IMR-90 (cell line): ENCODE measurements at regions not wholly inside any gene's neighbourhood (a gene's known extent, or its start where the extent isn't known, plus 50 kb on each side); places are given as distances from the start of the nearest gene placed in this dataset.
"Not testable (repeated sequence)": the region's sequence is repeated elsewhere in the genome, so short reads cannot be mapped to it uniquely, and the experiment has no call there.

ENCODE experiments used
- ATAC-seq: fragments of 200-7000 bp; cut with Tn5 transposase; 2 replicates; pipeline ENCODE4 v1.9.1; 2020; ENCODE audit warnings: low read depth, mild to moderate bottlenecking, moderate library complexity
- BruUV-seq: library from RNA; stranded (reverse); fragments of 400-500 nt; replicated peaks from 2 replicates; lab custom pipeline; 2021; lab: Mats Ljungman, UMichigan
- CTCF ChIA-PET: fragments of 300-600 bp; formaldehyde crosslinking; extraction: SDS; loops from one replicate; lab custom pipeline; 2021; ENCODE audit warnings: antibody characterized with exemption; lab: Yijun Ruan, JAX
- POLR2A ChIA-PET: fragments of 300-600 bp; sonication (Branson Sonifier 250); formaldehyde crosslinking; loops from one replicate; lab custom pipeline; 2022; ENCODE audit warnings: antibody characterized with exemption; ENCODE audit not compliant: unreplicated experiment; lab: Charles Lee
- DNase-seq: peaks from one replicate; pipeline ENCODE4 v3.0.0; 2013
- H2AFZ ChIP-seq: replicated peaks from 2 replicates; pipeline ENCODE3; 2013; ENCODE audit warnings: low read length, mild to moderate bottlenecking; ENCODE audit not compliant: poor library complexity
- H2AK5ac ChIP-seq: 2 replicates; pipeline ENCODE4 v1.6.1; 2013; ENCODE audit warnings: low read depth, low read length, inconsistent platforms
- H2AK9ac ChIP-seq: replicated peaks from 2 replicates; pipeline ENCODE3; 2013; ENCODE audit warnings: mild to moderate bottlenecking, low read depth, low read length, moderate library complexity; ENCODE audit not compliant: poor library complexity
- H2BK120ac ChIP-seq: 2 replicates; pipeline ENCODE4 v1.6.1; 2013; ENCODE audit warnings: low read depth, low read length, inconsistent platforms
- H2BK15ac ChIP-seq: 3 replicates; pipeline ENCODE4 v1.6.1; 2013; ENCODE audit warnings: low read depth, low read length, inconsistent platforms
- H2BK20ac ChIP-seq: 2 replicates; pipeline ENCODE4 v1.6.1; 2013; ENCODE audit warnings: low read depth, mild to moderate bottlenecking, inconsistent platforms, low read length, moderate library complexity
- H2BK5ac ChIP-seq: 2 replicates; pipeline ENCODE4 v1.6.1; 2013; ENCODE audit warnings: mild to moderate bottlenecking, low read depth, low read length, inconsistent platforms; ENCODE audit not compliant: poor library complexity, severe bottlenecking
- H3K14ac ChIP-seq: replicated peaks from 2 replicates; pipeline ENCODE4 v1.6.1; 2013; ENCODE audit warnings: low read depth, low read length, inconsistent platforms
- H3K18ac ChIP-seq: 2 replicates; pipeline ENCODE4 v1.6.1; 2013; ENCODE audit warnings: low read depth, low read length, control low read depth
- H3K23ac ChIP-seq: 2 replicates; pipeline ENCODE4 v1.6.1; 2013; ENCODE audit warnings: low read depth, low read length, inconsistent platforms
- H3K27ac ChIP-seq: 2 replicates; pipeline ENCODE4 v1.5.1; 2013; ENCODE audit warnings: mild to moderate bottlenecking, control low read depth, low read length; ENCODE audit not compliant: insufficient read depth
- H3K27me3 ChIP-seq: 2 replicates; pipeline ENCODE4 v1.6.1; 2013; ENCODE audit warnings: low read length; ENCODE audit not compliant: control insufficient read depth, insufficient read depth
- H3K36me3 ChIP-seq: 2 replicates; pipeline ENCODE4 v1.6.1; 2013; ENCODE audit warnings: low read length, mixed read lengths; ENCODE audit not compliant: control insufficient read depth, insufficient read depth
- H3K4ac ChIP-seq: 2 replicates; pipeline ENCODE4 v1.6.1; 2013; ENCODE audit warnings: low read depth, low read length, inconsistent platforms
- H3K4me1 ChIP-seq: 2 replicates; pipeline ENCODE4 v1.6.1; 2013; ENCODE audit warnings: low read length, mixed read lengths; ENCODE audit not compliant: control insufficient read depth, insufficient read depth
- H3K4me2 ChIP-seq: 2 replicates; pipeline ENCODE4 v1.6.1; 2013; ENCODE audit warnings: low read depth, mild to moderate bottlenecking, control low read depth, low read length, moderate library complexity
- H3K4me3 ChIP-seq: 2 replicates; pipeline ENCODE4 v1.5.1; 2013; ENCODE audit warnings: low read depth, mild to moderate bottlenecking, control low read depth, low read length, moderate library complexity; ENCODE audit not compliant: insufficient read depth
- H3K56ac ChIP-seq: 2 replicates; pipeline ENCODE4 v1.6.1; 2013; ENCODE audit warnings: low read length, inconsistent platforms; ENCODE audit not compliant: insufficient read depth; ENCODE audit errors: extremely low read depth
- H3K79me1 ChIP-seq, 2 experiments: 2 replicates each; pipeline ENCODE4 v1.6.1; 2013; ENCODE audit warnings: low read length in 2 of 2, inconsistent platforms in 1 of 2, low read depth in 1 of 2
- H3K9ac ChIP-seq: 2 replicates; pipeline ENCODE4 v1.6.1; 2013; ENCODE audit warnings: low read depth, low read length, control low read depth
- H3K9me1 ChIP-seq: 2 replicates; pipeline ENCODE4 v1.6.1; 2013; ENCODE audit warnings: low read length, inconsistent platforms; ENCODE audit not compliant: insufficient read depth
- H3K9me3 ChIP-seq: 2 replicates; pipeline ENCODE4 v1.6.1; 2013; ENCODE audit warnings: low read length; ENCODE audit not compliant: control insufficient read depth, insufficient read depth
- H4K20me1 ChIP-seq: 2 replicates; pipeline ENCODE4 v1.6.1; 2013; ENCODE audit warnings: low read length, inconsistent platforms; ENCODE audit not compliant: insufficient read depth
- H4K5ac ChIP-seq: 2 replicates; pipeline ENCODE4 v1.6.1; 2013; ENCODE audit warnings: mild to moderate bottlenecking, low read depth, low read length, control low read depth
- H4K8ac ChIP-seq, 2 experiments: 2 replicates each; pipeline ENCODE4 v1.6.1; 2013; ENCODE audit warnings: low read depth in 2 of 2, low read length in 2 of 2, control low read depth in 1 of 2, inconsistent platforms in 1 of 2
- H4K91ac ChIP-seq: 2 replicates; pipeline ENCODE4 v1.6.1; 2013; ENCODE audit warnings: low read depth, low read length, inconsistent platforms; ENCODE audit not compliant: insufficient read depth
- WGBS, 2 experiments: methylation state at CpG; one replicate each; pipeline versions ENCODE4 v1.1.5 to v1.1.7; 2013; ENCODE audit warnings: missing lambda C conversion rate in 2 of 2; ENCODE audit not compliant: insufficient read length in 1 of 2; ENCODE audit errors: extremely low coverage in 2 of 2; 5-methylcytosine and 5-hydroxymethylcytosine counted together
- dilution Hi-C: fragments of 300-500 bp; cut with HindIII; formaldehyde crosslinking; loops from one replicate; pipeline ENCODE4 v1.14.3; 2018; ENCODE audit warnings: low sequenced_read_pairs; ENCODE audit not compliant: unreplicated experiment
- in situ Hi-C: fragments of 300-500 bp; cut with MboI; formaldehyde crosslinking; loops from 3 replicates; pipeline ENCODE4 v1.14.3; 2019; ENCODE audit warnings: low sequenced_read_pairs, inconsistent platforms, mixed read lengths
- intact Hi-C: fragments of 100-400 bp; cut with micrococcal nuclease; formaldehyde crosslinking; loops from 2 replicates; pipeline ENCODE4 v1.10.0; 2022

- H3K9me3 ChIP-seq, H3K56ac ChIP-seq, POLR2A ChIA-PET, H4K5ac ChIP-seq, H4K8ac ChIP-seq, H3K9me1 ChIP-seq, H3K18ac ChIP-seq, H3K4me3 ChIP-seq, BruUV-seq, H2BK15ac ChIP-seq, H3K27ac ChIP-seq, in situ Hi-C loops, H2BK5ac ChIP-seq, H3K23ac ChIP-seq, H3K4me2 ChIP-seq, DNase-seq, H2BK20ac ChIP-seq, H2AK5ac ChIP-seq, H2AFZ ChIP-seq, H3K79me1 ChIP-seq, H3K4me1 ChIP-seq, dilution Hi-C loops, ATAC-seq, CTCF ChIA-PET, H3K14ac ChIP-seq, H3K27me3 ChIP-seq, H3K9ac ChIP-seq, H3K4ac ChIP-seq, H2BK120ac ChIP-seq, intact Hi-C loops, H3K36me3 ChIP-seq, H4K91ac ChIP-seq, H4K20me1 ChIP-seq, H2AK9ac ChIP-seq: not testable (repeated sequence)
- 85% methylated on average over 6 of the region's 13 CpGs; no CpG with 5 or more reads in 1 of the 2 experiments for WGBS, 2 experiments
These were observed 462.6 kb downstream of the GUCY1A2 start for GRCh38 chr11:106555566-106556250.
